GM21528 (cell line): ENCODE measurements at regions not wholly inside any gene's neighbourhood (a gene's known extent, or its start where the extent isn't known, plus 50 kb on each side); places are given as distances from the start of the nearest gene placed in this dataset.

ENCODE experiments used
- ATAC-seq: cut with Tn5 transposase; IDR thresholded peaks from one replicate; pipeline ENCODE4 v1.9.1; 2021; ENCODE audit warnings: mild to moderate bottlenecking, moderate library complexity; ENCODE audit not compliant: unreplicated experiment, low FRiP score

GRCh38 chr2:203812294-203813221, 55.0 kb upstream of the CTLA4 start:
- ATAC-seq = no peak

GRCh38 chr2:203813684-203814083, 53.9 kb upstream of the CTLA4 start:
- no peak for ATAC-seq

DNA sequence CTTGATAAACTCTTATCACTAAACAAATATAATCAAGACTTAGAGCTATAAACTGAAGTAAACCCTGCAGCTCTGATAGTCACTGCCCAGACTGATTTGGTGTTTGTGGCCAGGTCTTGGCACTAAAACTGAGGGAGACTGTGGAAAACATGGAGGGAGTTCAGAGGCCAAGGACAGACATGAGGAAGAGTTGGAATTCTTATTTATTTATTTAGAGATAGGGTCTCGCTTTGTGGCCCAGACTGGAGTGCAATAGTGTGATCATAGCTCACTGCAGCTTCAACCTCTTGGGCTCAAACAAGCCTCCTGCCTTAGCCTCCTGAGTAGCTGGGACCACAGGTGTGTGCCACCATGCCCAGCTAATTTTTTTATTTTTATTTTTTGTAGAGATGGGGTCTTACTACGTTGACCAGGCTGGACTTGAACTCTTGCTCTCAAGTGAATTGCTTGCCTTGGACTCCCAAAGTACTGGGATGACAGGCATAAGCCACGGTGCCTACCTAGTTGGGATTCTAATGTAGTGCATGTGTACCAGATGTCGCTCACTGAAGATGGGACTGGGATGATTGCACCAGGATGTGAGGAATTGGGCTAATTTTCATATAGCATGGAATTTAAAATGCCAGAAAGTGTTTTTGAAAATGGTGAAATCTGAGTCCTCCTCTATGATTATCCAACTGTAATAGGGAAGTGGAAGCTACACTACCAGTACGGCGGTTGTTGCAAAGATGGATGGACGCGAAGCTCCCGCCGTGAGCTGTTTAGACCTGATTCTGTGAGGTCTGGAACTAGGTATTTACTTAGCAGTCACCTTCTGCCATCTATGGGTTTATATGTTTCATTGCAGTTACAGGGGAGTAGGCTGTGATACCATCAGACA, 52.7 kb upstream of the CTLA4 start:
- ATAC-seq = peak; percentile 80

- ATAC-seq = no peak
Observed at GRCh38 chr2:203815541-203815898, 52.1 kb upstream of the CTLA4 start.

DNA sequence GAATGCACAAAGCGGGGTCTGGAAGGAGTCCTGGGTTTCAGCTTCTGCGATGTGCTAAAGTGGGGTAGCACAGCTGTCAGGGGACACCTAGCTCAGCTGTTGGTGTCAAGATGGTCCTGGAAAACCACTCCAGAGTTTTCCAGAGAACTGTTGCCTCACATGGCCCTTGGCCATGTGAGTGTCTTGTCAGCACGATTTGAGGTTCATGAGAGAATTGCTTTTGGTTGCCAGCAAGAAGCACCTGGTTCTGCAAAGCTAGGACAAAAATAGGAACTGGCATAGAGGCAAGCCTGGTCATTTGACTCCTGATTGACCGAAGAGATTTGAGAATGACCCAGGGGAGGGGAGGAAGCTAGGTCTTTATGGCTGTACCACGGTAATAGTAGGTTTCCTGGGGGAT, 50.4 kb upstream of the CTLA4 start:
- ATAC-seq = no peak
